Large intestine (tissue), 3 donors: ENCODE measurements at regions not wholly inside any gene's neighbourhood (a gene's known extent, or its start where the extent isn't known, plus 50 kb on each side); places are given as distances from the start of the nearest gene placed in this dataset.

ENCODE experiments used
- DNase-seq, 2 donors: peaks; one replicate each; pipeline versions ENCODE4 v3.0.0 to v3.0.0-alpha.2; 2013
- H3K27ac ChIP-seq: one replicate; pipeline ENCODE4 v1.5.1; 2013; ENCODE audit warnings: low read length
- H3K27me3 ChIP-seq: 2 replicates; pipeline ENCODE4 v1.6.1; 2013; ENCODE audit warnings: low read length; ENCODE audit not compliant: control insufficient read depth, insufficient read depth
- H3K36me3 ChIP-seq: 2 replicates; pipeline ENCODE4 v1.6.1; 2013; ENCODE audit warnings: low read length; ENCODE audit not compliant: control insufficient read depth, insufficient read depth
- H3K4me1 ChIP-seq: one replicate; pipeline ENCODE4 v1.6.1; 2013; ENCODE audit warnings: low read length; ENCODE audit not compliant: control insufficient read depth, insufficient read depth
- H3K4me3 ChIP-seq: one replicate; pipeline ENCODE4 v1.5.1; 2013; ENCODE audit warnings: low read length
- H3K9me3 ChIP-seq: one replicate; pipeline ENCODE4 v1.6.1; 2013; ENCODE audit warnings: mild to moderate bottlenecking, low read depth, low read length, moderate library complexity; ENCODE audit not compliant: control insufficient read depth
- WGBS: methylation state at CpG from one replicate; pipeline ENCODE4 v1.1.5; 2013; ENCODE audit warnings: low lambda C conversion rate; ENCODE audit not compliant: insufficient coverage; 5-methylcytosine and 5-hydroxymethylcytosine counted together

- Histone ChIP-seq H3K4me1 (no peaks in the 10 kb centered on the region), H3K27ac (no peak overlapping the region), H3K27me3 (no peaks in the 10 kb centered on the region), H3K36me3 (no peaks in the 10 kb centered on the region), H3K9me3 (no peaks in the 10 kb centered on the region), H3K4me3 (no peak overlapping the region)
- DNase-seq = no peak
- WGBS = no CpG with 5 or more reads among the region's 1 CpG
Measured at GRCh38 chr10:59595593-59595992, 114.1 kb downstream of the SLC16A9 start.

DNA sequence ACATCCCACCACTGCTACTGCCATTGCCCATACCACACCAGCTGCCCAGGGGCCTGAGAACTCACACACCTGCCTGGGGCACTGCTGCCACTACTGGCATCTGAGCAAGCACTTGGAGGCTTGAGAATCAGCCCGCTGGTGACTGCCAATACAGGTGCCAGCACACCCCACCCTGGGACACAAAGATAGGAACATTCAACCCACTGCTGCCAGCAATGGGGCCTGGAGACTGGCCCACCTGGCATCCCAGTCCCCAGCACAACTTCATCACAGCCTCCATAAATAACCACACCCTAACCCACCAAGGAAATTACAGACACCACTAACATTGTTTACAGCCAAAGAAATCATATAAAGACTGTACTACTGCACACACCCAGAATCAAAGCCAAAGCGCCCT is 115.9 kb downstream of the SLC16A9 start:
- H3K4me3 ChIP-seq = no peak overlapping the region
- H3K4me1 ChIP-seq = no peaks in the 10 kb centered on the region
- H3K36me3 ChIP-seq = no peaks in the 10 kb centered on the region
- no CpG with 5 or more reads among the region's 2 CpGs for WGBS
- H3K27me3 ChIP-seq = no peaks in the 10 kb centered on the region
- no peak for DNase-seq
- no peaks in the 10 kb centered on the region for H3K9me3 ChIP-seq
- no peak overlapping the region for H3K27ac ChIP-seq

DNA sequence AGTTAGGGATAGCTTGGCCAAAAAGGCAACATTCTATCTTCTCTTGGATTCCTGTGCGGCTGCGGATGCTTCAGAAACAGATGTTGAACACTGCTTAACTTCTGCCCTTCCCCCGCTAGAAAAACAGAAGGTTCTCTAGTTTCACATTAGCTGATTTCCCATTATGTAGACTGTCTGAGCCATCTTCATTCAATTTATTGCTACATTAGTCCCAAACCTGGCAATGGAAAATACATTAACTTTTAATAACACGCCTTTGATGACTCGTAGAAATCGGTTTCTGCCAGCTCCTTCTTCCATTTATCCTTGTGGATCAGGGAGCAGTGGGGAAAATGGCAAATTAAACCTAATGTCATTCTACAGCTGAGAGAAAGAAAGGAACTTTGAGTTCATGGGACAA is 119.9 kb downstream of the SLC16A9 start:
- no CpG with 5 or more reads among the region's 6 CpGs for WGBS
- H3K4me3 ChIP-seq = no peak overlapping the region
- no peaks in the 10 kb centered on the region for H3K9me3 ChIP-seq
- no peak overlapping the region for H3K27ac ChIP-seq
- no peaks in the 10 kb centered on the region for H3K36me3 ChIP-seq
- H3K27me3 ChIP-seq = no peaks in the 10 kb centered on the region
- no peak for DNase-seq
- no peaks in the 10 kb centered on the region for H3K4me1 ChIP-seq

DNA sequence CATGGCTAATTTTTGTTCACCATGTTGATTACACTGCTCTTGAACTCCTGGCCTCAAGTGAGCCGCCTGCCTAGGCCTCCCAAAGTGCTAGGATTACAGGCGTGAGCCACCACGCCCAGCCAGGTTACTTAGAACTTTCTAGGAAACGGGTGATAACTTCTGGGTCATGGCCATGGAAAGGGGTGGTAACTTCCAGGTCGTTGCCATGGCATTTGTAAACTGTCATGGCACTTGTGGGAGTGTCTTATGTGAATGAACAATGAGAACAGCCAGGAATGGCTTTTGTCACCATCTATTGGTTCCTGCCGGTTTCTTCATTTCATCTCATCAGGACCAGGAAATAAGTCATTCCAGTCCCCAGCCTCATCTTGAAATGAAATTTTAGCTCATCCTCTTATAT is 120.9 kb downstream of the SLC16A9 start:
- H3K4me1 ChIP-seq = no peaks in the 10 kb centered on the region
- WGBS = no CpG with 5 or more reads among the region's 6 CpGs
- no peak overlapping the region for H3K27ac ChIP-seq
- no peaks in the 10 kb centered on the region for H3K9me3 ChIP-seq
- H3K36me3 ChIP-seq = no peaks in the 10 kb centered on the region
- DNase-seq = no peak
- H3K27me3 ChIP-seq = no peaks in the 10 kb centered on the region
- no peak overlapping the region for H3K4me3 ChIP-seq

GRCh38 chr10:59587756-59588140 is 121.9 kb downstream of the SLC16A9 start:
- H3K27ac ChIP-seq = no peak overlapping the region

DNA sequence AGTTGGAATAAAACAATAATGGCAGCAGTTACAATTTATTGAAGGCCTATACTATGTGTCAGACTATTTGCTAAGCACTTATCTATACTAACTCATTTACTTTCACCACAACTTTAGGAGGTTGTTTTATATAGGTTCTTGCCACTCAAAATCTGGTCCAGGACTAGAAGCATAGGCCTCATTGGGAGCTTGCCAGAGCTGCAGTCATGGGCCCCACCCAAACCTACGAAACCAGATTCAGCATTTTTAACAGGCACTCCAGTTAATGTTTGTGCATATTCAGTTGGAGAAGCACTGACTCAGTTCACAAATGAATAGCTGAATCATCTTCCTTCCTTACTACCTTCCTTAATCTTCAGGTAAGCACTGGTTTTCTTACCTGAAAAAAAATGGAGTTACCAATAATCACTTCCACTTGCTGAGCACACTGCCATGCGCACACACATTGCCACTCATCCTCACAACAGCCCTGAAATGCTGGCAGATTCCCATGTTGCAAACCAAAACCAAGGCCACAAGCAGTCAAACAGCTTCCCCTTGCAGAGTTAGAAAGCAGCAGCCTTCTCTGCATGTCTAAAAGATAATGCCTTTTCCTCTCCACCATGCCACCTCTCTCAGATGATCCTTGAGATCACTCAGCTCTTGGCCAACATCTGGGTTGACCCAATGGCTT is 122.4 kb downstream of the SLC16A9 start:
- Histone ChIP-seq H3K4me1 (no peaks in the 10 kb centered on the region), H3K27me3 (no peaks in the 10 kb centered on the region), H3K27ac (no peak overlapping the region), H3K4me3 (no peak overlapping the region), H3K9me3 (no peaks in the 10 kb centered on the region), H3K36me3 (no peaks in the 10 kb centered on the region)
- no peak for DNase-seq
- WGBS = 100% methylated on average over 1 of the region's 2 CpGs

More at GRCh38 chr10:59587756-59588140, 121.9 kb downstream of the SLC16A9 start:
- H3K4me3 ChIP-seq = no peak overlapping the region
- H3K4me1 ChIP-seq = no peaks in the 10 kb centered on the region
- 80% methylated on average over 1 of the region's 2 CpGs for WGBS
- no peaks in the 10 kb centered on the region for H3K27me3 ChIP-seq
- H3K9me3 ChIP-seq = no peaks in the 10 kb centered on the region
- H3K36me3 ChIP-seq = no peaks in the 10 kb centered on the region
- DNase-seq = no peak

DNA sequence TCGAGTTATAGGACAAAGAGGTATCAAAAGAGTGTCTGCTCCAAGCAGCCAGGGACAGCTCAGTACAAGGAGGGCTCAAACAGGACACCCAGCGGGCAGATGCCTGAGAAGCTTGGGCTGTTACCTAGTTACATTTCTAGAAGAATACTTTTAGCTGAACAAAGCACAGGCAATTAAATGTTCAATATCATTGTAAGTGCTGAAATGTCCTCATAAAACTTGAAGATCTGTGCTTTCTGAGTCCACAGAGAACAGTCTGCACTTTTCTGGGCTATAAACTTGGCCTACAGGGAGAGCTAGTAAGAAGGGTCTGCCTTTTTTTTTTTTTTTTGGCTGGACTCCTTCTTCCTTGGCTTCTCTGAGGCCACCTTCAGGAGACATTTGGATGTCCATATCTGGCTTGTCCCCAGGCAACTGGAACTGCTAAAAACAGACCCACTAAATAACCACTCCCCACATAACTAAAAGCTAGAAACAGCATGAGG is 123.2 kb downstream of the SLC16A9 start:
- H3K4me3 ChIP-seq = no peak overlapping the region
- 100% methylated on average over 1 of the region's 2 CpGs for WGBS
- H3K4me1 ChIP-seq = no peaks in the 10 kb centered on the region
- H3K9me3 ChIP-seq = no peaks in the 10 kb centered on the region
- DNase-seq = no peak
- no peak overlapping the region for H3K27ac ChIP-seq
- H3K36me3 ChIP-seq = no peaks in the 10 kb centered on the region
- no peaks in the 10 kb centered on the region for H3K27me3 ChIP-seq

DNA sequence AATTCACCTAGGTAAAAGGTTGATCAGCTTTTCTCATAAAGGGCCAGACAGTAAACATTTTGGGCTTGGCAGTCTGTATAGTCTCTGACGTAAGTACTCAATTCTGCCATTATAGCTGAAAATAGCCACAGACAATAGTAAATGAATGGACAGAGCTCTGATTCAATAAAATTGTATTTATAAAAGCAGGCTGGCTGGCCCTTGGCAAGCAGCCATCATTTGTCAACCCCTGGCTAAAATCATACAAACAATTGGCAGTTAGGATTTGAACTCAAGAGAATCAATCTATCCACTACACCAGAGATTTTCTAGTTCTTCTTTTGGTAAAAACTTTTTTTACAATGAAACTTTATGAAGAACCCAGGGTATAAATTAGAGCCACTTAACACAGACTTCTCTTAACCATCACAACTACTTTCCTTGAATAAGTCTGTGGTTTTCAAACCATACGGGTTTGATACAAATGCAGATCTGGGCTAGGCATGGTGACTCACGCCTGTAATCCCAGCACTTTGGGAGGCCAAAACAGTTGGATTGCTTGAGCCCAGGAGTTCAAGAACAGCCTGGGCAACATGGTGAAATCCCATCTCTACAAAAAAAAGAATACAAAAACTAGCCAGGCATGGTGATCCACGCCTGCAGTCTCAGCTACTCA is 124.5 kb downstream of the SLC16A9 start:
- Histone ChIP-seq H3K27ac (no peak overlapping the region), H3K4me3 (no peak overlapping the region), H3K27me3 (no peaks in the 10 kb centered on the region), H3K9me3 (no peaks in the 10 kb centered on the region), H3K4me1 (no peaks in the 10 kb centered on the region), H3K36me3 (no peaks in the 10 kb centered on the region)
- no peak for DNase-seq
- no CpG with 5 or more reads among the region's 4 CpGs for WGBS

GRCh38 chr10:59582780-59583179 is 126.9 kb downstream of the SLC16A9 start:
- DNase-seq = no peak
- Histone ChIP-seq H3K36me3 (no peaks in the 10 kb centered on the region), H3K9me3 (no peaks in the 10 kb centered on the region), H3K4me1 (no peaks in the 10 kb centered on the region), H3K27me3 (no peaks in the 10 kb centered on the region), H3K4me3 (no peak overlapping the region), H3K27ac (no peak overlapping the region)
- WGBS = no CpG with 5 or more reads among the region's 3 CpGs

- Histone ChIP-seq H3K36me3 (no peaks in the 10 kb centered on the region), H3K4me1 (no peaks in the 10 kb centered on the region), H3K9me3 (no peaks in the 10 kb centered on the region), H3K27me3 (no peaks in the 10 kb centered on the region), H3K4me3 (no peak overlapping the region), H3K27ac (no peak overlapping the region)
- 80% methylated on average over 1 of the region's 3 CpGs for WGBS
- no peak for DNase-seq
Measured at GRCh38 chr10:59582058-59582457, 127.6 kb downstream of the SLC16A9 start.
